IPS DF 4.7 (cell line): ENCODE measurements at regions not wholly inside any gene's neighbourhood (a gene's known extent, or its start where the extent isn't known, plus 50 kb on each side); places are given as distances from the start of the nearest gene placed in this dataset.
A peak's percentile ranks its signal among the peaks of the same experiment; 100 is the strongest.

ENCODE experiments used
- DNase-seq: peaks from one replicate; pipeline ENCODE4 v3.0.0-alpha.2; 2013; ENCODE audit warnings: low spot score; ENCODE audit errors: extremely low read depth

DNA sequence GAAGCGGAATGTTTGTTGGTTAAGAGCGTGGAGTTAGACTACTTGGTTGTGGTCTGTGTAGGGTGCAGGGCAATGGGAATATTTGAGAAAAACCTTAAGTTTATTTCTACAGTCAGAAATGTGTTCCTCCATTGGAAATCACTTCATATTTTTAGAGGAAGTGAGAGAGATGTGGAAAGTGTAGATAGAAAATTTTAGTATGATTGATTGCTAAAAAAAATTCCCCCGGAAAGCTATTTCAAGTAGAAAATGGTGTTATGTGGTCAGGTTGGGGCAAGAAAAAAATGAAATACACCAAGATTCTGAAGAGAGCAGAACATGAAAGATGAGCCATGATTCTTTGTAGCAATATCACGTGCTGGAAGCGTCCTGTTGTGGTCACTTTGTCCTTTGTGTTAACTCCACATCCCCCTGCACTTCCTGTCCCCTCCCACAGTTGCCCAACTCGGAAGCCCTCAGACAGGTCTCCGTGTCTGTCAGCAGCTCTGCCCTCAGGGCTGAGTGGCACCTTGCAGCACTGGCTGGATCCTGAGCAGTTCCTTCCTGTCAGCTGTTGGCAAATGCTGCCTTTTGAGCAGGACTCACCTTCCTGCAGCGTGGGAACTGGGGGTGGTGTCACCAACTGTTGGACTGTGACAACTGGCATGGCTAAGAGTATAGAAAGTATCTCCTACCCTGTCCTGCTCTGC lies 137.5 kb upstream of the SLC24A3 start:
- no peak for DNase-seq

- DNase-seq: no peak
Measured at GRCh38 chr20:19077370-19078220, 134.8 kb upstream of the SLC24A3 start.

- DNase-seq: no peak
Measured at GRCh38 chr20:19078448-19079373, 133.7 kb upstream of the SLC24A3 start.

GRCh38 chr20:19079536-19080299 lies 132.7 kb upstream of the SLC24A3 start:
- DNase-seq: no peak

DNA sequence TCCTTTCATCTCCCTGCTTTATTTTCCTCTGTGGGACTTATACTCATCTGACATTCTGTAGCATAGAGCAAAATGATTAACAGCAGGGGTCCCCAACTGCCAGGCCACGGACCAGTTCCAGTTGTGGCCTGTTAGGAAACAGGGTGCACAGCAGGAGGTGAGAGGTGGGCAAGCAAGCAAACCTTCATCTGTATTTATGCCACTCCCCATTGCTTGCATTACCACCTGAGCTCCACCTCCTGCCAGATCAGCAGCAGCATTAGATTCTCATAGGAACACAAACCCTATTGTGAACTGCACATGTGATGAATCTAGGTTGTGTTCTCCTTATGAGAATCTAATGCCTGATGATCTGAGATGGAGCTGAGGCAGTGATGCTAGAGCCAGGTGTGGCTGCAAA lies 130.5 kb upstream of the SLC24A3 start:
- DNase-seq: no peak

GRCh38 chr20:19083136-19083621 lies 129.3 kb upstream of the SLC24A3 start:
- DNase-seq: no peak

DNA sequence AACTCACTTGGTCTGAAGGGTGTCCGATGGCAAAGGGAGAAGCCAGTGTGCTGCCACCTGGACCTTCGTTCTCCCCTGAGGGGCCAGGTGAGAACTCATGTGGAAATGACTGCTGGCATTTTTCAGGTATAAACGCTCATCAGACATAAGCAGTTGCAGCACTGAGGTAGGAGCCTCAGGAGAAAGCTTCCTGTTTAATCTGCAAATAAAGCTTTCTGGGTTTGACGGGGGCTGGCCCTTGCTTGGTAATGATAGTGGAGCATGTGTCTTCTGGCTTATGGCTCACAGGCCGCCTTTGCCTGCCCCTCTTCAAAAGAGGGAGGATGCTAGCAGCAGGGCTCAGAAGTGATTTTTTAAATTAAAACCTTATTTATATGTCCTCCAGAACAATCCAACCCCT lies 122.1 kb upstream of the SLC24A3 start:
- DNase-seq: no peak

DNA sequence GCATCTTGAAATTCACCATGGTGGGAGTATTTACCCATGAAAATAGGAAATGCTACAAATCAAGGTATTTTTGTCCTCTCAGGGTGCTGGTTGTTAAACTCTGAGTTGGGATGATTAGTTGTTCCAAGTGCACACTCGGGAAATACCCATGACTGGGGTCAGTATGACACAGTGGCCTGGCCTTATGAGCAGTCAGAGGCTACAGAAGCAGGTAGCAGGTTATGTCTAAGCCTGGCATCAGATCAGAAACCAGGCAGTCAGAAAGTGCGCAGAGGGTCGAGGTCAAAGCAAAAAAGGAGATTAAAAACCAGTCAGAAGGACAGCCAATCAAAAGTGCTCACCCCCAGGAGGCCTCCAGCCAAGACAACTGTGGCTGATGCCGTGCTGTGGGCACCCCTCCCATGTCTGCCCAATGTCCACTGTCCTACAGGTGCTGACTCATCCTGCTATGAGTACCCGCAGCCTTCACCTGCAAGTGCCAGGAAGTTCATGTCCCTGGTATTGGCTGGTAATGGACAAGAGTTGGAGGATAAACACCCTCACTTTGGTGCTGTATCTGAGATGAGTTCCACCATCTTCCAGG lies 117.4 kb upstream of the SLC24A3 start:
- DNase-seq: no peak

- DNase-seq: peak; percentile 41
Measured at GRCh38 chr20:19095762-19096161, 116.7 kb upstream of the SLC24A3 start.

- no peak for DNase-seq
Measured at GRCh38 chr20:19096843-19097242, 115.6 kb upstream of the SLC24A3 start.

DNA sequence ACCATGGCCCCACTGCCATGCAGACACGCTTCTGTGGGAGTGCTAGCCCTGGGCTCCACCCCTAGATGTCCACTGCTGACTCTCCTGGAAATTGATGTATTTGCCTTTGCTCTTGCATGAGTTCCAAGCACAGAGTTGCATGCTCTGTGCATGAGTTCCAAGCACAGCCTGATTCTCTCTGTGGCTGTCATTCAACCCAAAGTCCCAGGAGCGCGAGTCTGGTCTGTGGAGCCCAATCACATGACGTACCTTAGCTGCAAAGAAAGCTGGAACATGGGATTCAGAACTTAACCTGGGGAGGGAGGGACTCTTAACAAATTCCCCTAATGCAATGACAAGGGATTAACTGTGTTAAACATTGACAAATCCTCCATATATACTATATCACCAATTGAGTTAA lies 114.3 kb upstream of the SLC24A3 start:
- DNase-seq: no peak

DNA sequence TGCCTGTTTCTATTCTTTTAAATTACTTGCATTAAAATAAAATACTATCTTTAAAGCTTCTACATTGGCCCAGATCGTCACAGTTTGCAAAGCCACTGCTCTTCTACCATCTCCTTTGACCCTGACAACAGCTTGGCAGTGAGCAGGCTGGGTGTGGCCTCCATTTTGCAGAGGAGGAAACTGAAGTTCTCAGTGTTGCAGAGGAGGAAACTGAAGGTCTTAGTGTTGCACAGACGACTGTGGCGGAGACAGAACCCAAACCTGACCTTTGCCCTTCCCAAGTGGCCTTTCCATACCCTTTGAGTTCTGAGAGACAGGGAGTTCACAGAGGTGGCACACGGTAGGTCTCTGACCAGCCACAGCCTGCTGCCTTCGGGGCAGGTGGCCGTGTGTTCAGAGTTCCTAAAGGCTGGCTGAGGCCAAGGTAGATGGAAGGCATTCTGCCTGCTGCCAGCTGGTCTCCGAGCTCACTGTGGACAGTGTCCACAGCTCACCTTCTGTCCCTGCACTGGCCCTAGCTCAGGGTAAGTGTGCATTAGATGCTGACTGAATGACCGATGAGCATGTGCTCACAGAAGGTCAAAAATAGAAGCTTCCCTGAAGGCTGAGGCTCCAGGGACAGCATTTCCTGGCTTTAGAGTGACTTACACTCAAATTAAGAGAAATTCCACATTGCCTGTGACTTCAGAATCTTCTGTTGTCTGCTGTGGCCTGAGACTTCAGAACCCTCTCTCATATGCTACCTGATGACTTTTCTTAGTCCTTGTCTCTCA lies 113.5 kb upstream of the SLC24A3 start:
- no peak for DNase-seq

DNA sequence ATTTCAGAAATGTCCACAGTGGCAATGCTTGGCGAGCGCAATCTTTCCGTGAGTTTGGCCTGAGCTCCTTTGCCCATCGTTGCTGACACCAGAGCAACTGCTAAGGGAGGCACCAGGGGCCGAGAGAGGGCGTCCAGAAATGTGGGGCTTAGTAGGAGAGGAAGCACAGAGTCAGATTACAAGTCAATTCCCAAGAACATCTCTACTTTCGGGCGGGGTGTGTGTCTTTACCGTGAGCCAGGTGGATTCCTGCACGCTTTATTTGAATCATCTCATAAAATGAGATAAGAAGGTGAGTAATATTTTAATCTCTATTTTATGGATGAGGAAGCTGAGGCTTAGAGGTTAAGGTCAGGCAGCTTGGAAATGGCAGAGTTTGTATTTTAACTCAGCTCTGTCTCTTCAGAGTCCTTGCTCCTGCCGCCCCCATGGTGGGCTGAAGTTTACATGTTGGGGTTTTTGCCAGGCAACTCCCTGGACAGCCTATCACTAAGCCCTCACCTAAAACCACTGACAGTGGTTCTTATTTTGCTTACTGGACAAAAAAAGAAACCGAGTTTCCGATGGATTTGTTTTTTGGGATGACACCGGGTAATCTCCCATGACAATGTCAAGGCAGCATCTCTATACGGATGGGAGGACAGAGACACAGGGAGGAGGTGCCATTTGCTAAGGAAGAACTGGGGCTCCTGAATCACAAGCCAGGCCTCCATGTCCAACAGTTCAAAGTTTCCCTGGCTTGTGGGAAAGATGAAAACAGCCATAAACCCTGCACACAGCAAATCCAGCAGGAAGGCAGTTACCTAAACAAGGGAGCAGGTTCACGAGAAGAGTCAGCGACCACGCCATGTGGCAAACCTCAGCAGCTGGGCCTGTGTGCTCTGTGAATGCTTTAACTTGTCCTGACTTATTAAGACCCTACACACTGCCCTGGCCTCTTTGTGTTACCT lies 112.6 kb upstream of the SLC24A3 start:
- no peak for DNase-seq

DNA sequence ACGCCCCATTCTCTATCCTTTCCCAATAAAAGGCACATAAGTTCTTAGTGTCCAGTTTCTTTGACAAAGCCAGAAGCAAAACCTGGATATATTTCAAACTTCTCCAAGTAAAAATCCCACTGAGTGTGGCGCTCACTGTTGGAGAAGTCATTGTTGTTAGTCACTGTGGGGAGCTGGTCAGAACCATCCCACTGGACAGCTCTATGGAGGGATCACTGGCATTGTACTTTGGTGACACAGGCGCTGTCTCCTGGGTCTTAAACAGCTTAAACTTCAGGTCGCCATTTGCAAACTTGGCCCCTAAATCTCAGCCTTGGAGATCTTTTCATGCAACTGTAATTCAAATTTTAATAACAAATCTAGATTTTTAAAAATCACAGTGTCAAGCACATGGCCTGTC lies 111.5 kb upstream of the SLC24A3 start:
- DNase-seq: no peak

DNA sequence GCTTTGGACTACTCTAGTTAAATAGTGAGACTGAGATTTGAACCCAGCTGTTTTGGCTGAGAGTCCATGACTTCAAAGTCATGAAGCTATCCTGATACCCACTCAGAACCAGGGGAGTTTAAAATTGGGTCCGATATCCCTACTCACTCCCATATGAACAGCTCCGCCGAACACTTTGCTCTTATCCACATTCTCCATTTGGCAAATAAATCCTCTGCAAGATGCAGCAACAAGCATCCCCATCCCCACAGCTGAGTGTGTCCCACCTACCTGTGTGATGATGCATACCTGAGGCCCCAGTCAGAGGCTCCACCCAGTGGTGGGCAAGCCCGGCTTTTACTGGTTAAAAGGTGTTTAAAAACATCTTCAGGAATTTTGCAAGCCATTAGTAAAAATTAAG lies 108.3 kb upstream of the SLC24A3 start:
- DNase-seq: no peak

DNA sequence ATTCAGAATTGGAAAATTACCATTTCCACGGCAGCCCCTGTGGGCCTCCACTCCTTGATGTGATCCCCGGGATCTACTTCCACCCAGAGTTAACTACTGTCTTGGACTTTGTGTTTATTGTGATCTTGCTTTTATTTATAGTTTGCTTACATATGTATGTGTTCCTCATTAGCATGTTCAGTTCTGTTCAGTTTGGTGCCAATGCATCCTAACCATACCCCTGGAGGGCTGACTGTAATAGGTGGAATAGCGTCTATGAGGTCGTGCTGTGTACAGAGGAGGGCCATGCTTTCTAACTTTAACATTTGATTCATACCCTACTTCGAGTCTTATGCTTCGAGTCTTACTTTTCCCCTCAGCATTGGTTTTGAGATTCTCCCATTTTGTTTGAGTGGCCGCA lies 104.3 kb upstream of the SLC24A3 start:
- DNase-seq: no peak

- DNase-seq: no peak
Measured at GRCh38 chr20:19110285-19110684, 102.2 kb upstream of the SLC24A3 start.

GRCh38 chr20:19110881-19111460 lies 101.5 kb upstream of the SLC24A3 start:
- DNase-seq: no peak
